Fibroblast of lung (primary cell): ENCODE measurements at regions not wholly inside any gene's neighbourhood (a gene's known extent, or its start where the extent isn't known, plus 50 kb on each side); places are given as distances from the start of the nearest gene placed in this dataset.

Experiments used
- DNase-seq, 2 donors: peaks; one replicate each; pipeline versions ENCODE4 v3.0.0 to v3.0.0-alpha.2; 2010; ENCODE audit warnings: low read depth in 2 of 2
- H2AFZ ChIP-seq: 2 replicates; pipeline ENCODE4 v1.5.1; 2012; ENCODE audit warnings: low read length, control low read depth, inconsistent platforms
- H3K27ac ChIP-seq: 2 replicates; pipeline ENCODE4 v1.5.1; 2011; ENCODE audit warnings: low read length, control low read depth; ENCODE audit not compliant: insufficient read depth
- H3K27me3 ChIP-seq: 2 replicates; pipeline ENCODE4 v1.5.1; 2011; ENCODE audit warnings: mild to moderate bottlenecking, low read length; ENCODE audit not compliant: control insufficient read depth, insufficient read depth
- H3K36me3 ChIP-seq: 2 replicates; pipeline ENCODE4 v1.5.1; 2011; ENCODE audit warnings: low read length; ENCODE audit not compliant: control insufficient read depth, insufficient read depth
- H3K4me1 ChIP-seq: 2 replicates; pipeline ENCODE4 v1.5.1; 2011; ENCODE audit warnings: low read length; ENCODE audit not compliant: control insufficient read depth, insufficient read depth; ENCODE audit errors: extremely low read depth
- H3K4me2 ChIP-seq: 2 replicates; pipeline ENCODE4 v1.5.1; 2011; ENCODE audit warnings: low read length, control low read depth; ENCODE audit not compliant: insufficient read depth; ENCODE audit errors: extremely low read depth
- H3K4me3 ChIP-seq, 4 experiments: fragments of 200-600 bp in 1 of 4; sonication (generic) in 1 of 4; replicated peaks in 1 of 4; 2 replicates each; pipeline ENCODE4 v1.5.1; 2011 to 2016; ENCODE audit warnings: low read length in 4 of 4, low read depth in 3 of 4, mild to moderate bottlenecking in 3 of 4, control low read depth in 2 of 4, inconsistent platforms in 1 of 4, mixed read lengths in 1 of 4; ENCODE audit not compliant: insufficient read depth in 1 of 4; ENCODE audit errors: control extremely low read depth in 1 of 4
- H3K79me2 ChIP-seq: 2 replicates; pipeline ENCODE4 v1.5.1; 2012; ENCODE audit warnings: mild to moderate bottlenecking, low read length, inconsistent platforms; ENCODE audit not compliant: control insufficient read depth, insufficient read depth
- H3K9ac ChIP-seq: 2 replicates; pipeline ENCODE4 v1.5.1; 2011; ENCODE audit warnings: mild to moderate bottlenecking, low read length, control low read depth; ENCODE audit not compliant: insufficient read depth
- H3K9me3 ChIP-seq: 2 replicates; pipeline ENCODE4 v1.5.1; 2012; ENCODE audit warnings: low read depth, low read length; ENCODE audit not compliant: control insufficient read depth, insufficient read depth
- H4K20me1 ChIP-seq: 2 replicates; pipeline ENCODE4 v1.5.1; 2011; ENCODE audit warnings: low read length; ENCODE audit not compliant: control insufficient read depth, insufficient read depth; ENCODE audit errors: extremely low read depth
- CTCF ChIP-seq, 2 donors: IDR thresholded peaks in 1 of 2; conservative IDR thresholded peaks in 1 of 2; 1 replicate in 1 of 2; 2 replicates in 1 of 2; pipeline ENCODE4 v1.5.1; 2011 to 2012; ENCODE audit warnings: low read length in 2 of 2, control low read depth in 1 of 2, inconsistent platforms in 1 of 2, low read depth in 1 of 2, mild to moderate bottlenecking in 1 of 2
- EZH2 ChIP-seq: IDR thresholded peaks from 2 replicates; pipeline ENCODE4 v1.5.1; 2012; ENCODE audit warnings: low read length, control low read depth, mild to moderate bottlenecking; ENCODE audit errors: missing control alignments

DNA sequence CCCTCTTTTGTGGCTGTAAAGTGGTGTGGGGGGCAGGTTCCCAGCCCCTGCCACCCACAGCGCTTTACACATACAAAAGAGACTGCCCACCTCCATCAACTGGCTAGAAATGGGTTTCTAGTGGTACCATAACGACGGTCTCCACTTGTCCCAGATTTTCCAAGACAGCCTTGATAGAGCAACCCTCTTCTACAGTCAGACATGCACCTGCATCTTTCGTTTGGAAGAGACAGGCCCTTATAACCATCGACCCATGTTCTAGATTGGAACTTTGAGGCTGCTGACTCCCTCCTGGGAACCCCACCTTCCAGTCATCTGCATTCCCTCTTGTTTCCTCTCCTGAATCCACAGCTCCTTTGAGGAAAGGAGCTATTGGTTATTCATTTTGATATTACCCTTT is 63.1 kb downstream of the GSX1 start:
- Histone ChIP-seq H3K9ac (no peak overlapping the region), H3K4me3 (no peak overlapping the region), H3K9me3 (no peaks in the 10 kb centered on the region), H2AFZ (no peak overlapping the region), H3K27me3 (no peaks in the 10 kb centered on the region), H4K20me1 (no peaks in the 10 kb centered on the region), H3K4me1 (no peaks in the 10 kb centered on the region), H3K79me2 (no peaks in the 10 kb centered on the region), H3K36me3 (no peaks in the 10 kb centered on the region), H3K27ac (no peak overlapping the region), H3K4me2 (no peak overlapping the region)
- no peak for TF ChIP-seq CTCF (conservative IDR thresholded peaks at IDR 0.05 in 1 of 2, IDR thresholded peaks at IDR 0.05 in 1 of 2; ENCODE audit: low read depth in 1 of 2, low read length in 2 of 2)
- TF ChIP-seq EZH2: no peak
- DNase-seq: no peak

DNA sequence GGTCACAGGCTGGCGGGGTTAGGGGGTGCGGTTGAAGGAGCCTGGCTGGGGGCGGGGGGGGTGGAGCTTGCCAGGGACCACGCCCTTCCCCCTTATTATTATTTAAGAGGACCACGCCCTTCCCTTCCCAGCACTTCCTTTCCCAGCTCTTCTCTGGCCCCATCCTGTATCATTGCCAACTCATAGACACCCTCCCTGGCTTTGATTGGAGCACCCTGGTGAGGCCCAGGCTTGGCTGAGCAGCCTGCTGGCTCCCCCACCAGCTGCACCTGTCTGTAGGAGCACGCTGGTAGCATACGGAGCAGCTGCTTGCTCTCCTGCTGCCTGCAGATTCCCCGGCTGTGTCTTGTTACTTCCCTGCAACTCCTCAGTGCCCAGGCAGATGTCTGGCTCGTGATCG is 62.5 kb upstream of the PDX1 start:
- Histone ChIP-seq H3K27ac (no peak overlapping the region), H3K9ac (no peak overlapping the region), H2AFZ (no peak overlapping the region), H3K4me2 (no peak overlapping the region), H3K27me3 (no peaks in the 10 kb centered on the region), H3K36me3 (no peaks in the 10 kb centered on the region), H3K79me2 (no peaks in the 10 kb centered on the region), H3K4me1 (no peaks in the 10 kb centered on the region), H4K20me1 (no peaks in the 10 kb centered on the region), H3K4me3 (no peak overlapping the region), H3K9me3 (no peaks in the 10 kb centered on the region)
- TF ChIP-seq EZH2 (no peak), CTCF (conservative IDR thresholded peaks at IDR 0.05 in 1 of 2, IDR thresholded peaks at IDR 0.05 in 1 of 2; ENCODE audit: low read depth in 1 of 2, low read length in 2 of 2) (no peak)
- DNase-seq: no peak

- no peak for TF ChIP-seq CTCF (conservative IDR thresholded peaks at IDR 0.05 in 1 of 2, IDR thresholded peaks at IDR 0.05 in 1 of 2; ENCODE audit: low read depth in 1 of 2, low read length in 2 of 2)
- H3K79me2 ChIP-seq: no peaks in the 10 kb centered on the region
- no peak overlapping the region for H3K9ac ChIP-seq
- no peak overlapping the region for H3K27ac ChIP-seq
- no peak overlapping the region for H3K4me3 ChIP-seq
- H2AFZ ChIP-seq: no peak overlapping the region
- no peak for DNase-seq
- H4K20me1 ChIP-seq: no peaks in the 10 kb centered on the region
- no peak overlapping the region for H3K4me2 ChIP-seq
- no peaks in the 10 kb centered on the region for H3K4me1 ChIP-seq
- no peaks in the 10 kb centered on the region for H3K36me3 ChIP-seq
- no peaks in the 10 kb centered on the region for H3K27me3 ChIP-seq
- no peaks in the 10 kb centered on the region for H3K9me3 ChIP-seq
Measured at GRCh38 chr13:27858046-27858445, 61.8 kb upstream of the PDX1 start.
